K562 (cell line): ENCODE measurements at regions not wholly inside any gene's neighbourhood (a gene's known extent, or its start where the extent isn't known, plus 50 kb on each side); places are given as distances from the start of the nearest gene placed in this dataset.

Experiments
- DDX20 ChIP-seq: fragments of 450-650 bp; IDR thresholded peaks from 2 replicates; pipeline ENCODE4 v1.6.1; 2016; ENCODE audit warnings: missing genetic modification characterization, low read depth, mild to moderate bottlenecking, missing compliant biosample characterization, moderate library complexity
- ETS2 ChIP-seq: IDR thresholded peaks from 2 replicates; pipeline ENCODE4 v1.6.1; 2016; ENCODE audit warnings: borderline replicate concordance, missing genetic modification characterization, mild to moderate bottlenecking, moderate library complexity, missing compliant biosample characterization; ENCODE audit not compliant: poor library complexity, severe bottlenecking
- GATAD2A ChIP-seq: fragments of 450-650 bp; IDR thresholded peaks from 2 replicates; pipeline ENCODE4 v1.6.1; 2017
- HMGN3 ChIP-seq: IDR thresholded peaks from 2 replicates; pipeline ENCODE4 v1.6.1; 2011; ENCODE audit warnings: borderline replicate concordance, low read depth, mild to moderate bottlenecking, mixed read lengths, low read length; ENCODE audit not compliant: insufficient read length; ENCODE audit errors: extremely low read depth
- NCOA1 ChIP-seq: fragments of 450-650 bp; IDR thresholded peaks from 2 replicates; pipeline ENCODE4 v1.6.1; 2016; ENCODE audit warnings: low read depth
- RCOR1 ChIP-seq, 2 experiments: IDR thresholded peaks; 2 replicates each; pipeline ENCODE4 v1.6.1; 2012; ENCODE audit warnings: low read depth in 2 of 2, low read length in 2 of 2, borderline replicate concordance in 1 of 2, improper control_type of control experiment in 1 of 2
- TCF3 ChIP-seq: sonication (generic); formaldehyde crosslinking; IDR thresholded peaks from 2 replicates; pipeline ENCODE4 v1.4.0; 2020; ENCODE audit warnings: mild to moderate bottlenecking, missing genetic modification reagents
- ZNF224 ChIP-seq: sonication (generic); formaldehyde crosslinking; IDR thresholded peaks from 2 replicates; pipeline ENCODE4 v1.8.0; 2022; ENCODE audit warnings: mild to moderate bottlenecking, missing genetic modification reagents
- ZNF696 ChIP-seq: fragments of 250-450 bp; sonication (Bioruptor Pico); conservative IDR thresholded peaks from 2 replicates; pipeline ENCODE4 v1.4.0; 2020; ENCODE audit warnings: mild to moderate bottlenecking, moderate library complexity
- TF ChIP-seq, protein P1 (sequence below): fragments of 250-450 bp; sonication (Bioruptor Pico); IDR thresholded peaks from 2 replicates; pipeline ENCODE4 v1.8.0; 2021; ENCODE audit warnings: moderate library complexity, mild to moderate bottlenecking, inconsistent platforms

DNA sequence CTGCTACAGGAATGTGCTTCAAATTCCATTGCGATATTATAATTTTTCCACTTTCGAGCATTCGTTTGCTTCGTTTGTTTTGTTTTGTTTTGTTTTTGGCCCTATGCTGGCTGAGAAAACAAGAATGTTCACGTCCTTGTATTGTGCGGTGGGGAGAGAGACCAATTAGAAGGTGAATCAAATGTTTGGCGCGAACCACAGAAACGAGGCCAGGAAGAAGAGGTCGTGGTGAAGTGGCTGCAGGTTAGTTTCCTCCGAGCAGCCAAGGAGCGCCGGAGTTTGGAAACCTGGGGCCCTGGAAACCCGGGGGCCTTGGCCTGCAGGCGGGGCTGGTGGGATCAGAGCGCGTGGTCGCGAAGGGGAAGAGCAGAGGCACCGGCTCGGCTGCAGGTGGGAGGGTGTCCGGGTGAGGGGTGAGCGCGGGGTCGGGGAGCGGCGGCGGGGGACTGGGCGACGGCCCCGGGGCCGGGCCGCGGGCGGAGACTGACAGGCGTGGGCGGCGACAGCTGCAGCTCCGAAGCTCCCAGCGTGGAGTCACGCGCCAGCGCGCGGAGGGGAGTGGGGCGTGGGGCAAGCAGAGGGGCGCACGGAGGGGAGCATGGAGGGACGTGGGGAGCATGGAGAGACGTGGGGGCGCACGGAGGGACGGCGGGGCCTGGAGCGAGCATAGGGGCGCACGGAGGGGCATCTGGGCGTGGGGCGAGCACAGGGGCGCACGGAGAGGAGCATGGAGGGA is 141.5 kb upstream of the PDE10A start (continued):
- TF ChIP-seq DDX20 (tag) (no peak), ZNF696 (CRISPR knock-in tag) (no peak), RCOR1 (IDR thresholded peaks at IDR 0.05; ENCODE audit: borderline replicate concordance in 1 of 2, low read depth in 2 of 2, low read length in 2 of 2) (no peak), GATAD2A (no peak), ETS2 (tag) (no peak), HMGN3 (no peak), ZNF224 (CRISPR knock-in tag) (no peak), NCOA1 (no peak), TCF3 (no peak)
- TF ChIP-seq, protein P1, sequence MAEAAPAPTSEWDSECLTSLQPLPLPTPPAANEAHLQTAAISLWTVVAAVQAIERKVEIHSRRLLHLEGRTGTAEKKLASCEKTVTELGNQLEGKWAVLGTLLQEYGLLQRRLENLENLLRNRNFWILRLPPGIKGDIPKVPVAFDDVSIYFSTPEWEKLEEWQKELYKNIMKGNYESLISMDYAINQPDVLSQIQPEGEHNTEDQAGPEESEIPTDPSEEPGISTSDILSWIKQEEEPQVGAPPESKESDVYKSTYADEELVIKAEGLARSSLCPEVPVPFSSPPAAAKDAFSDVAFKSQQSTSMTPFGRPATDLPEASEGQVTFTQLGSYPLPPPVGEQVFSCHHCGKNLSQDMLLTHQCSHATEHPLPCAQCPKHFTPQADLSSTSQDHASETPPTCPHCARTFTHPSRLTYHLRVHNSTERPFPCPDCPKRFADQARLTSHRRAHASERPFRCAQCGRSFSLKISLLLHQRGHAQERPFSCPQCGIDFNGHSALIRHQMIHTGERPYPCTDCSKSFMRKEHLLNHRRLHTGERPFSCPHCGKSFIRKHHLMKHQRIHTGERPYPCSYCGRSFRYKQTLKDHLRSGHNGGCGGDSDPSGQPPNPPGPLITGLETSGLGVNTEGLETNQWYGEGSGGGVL (CRISPR knock-in tag): no peak
